HG03342 (cell line): ENCODE measurements at regions not wholly inside any gene's neighbourhood (a gene's known extent, or its start where the extent isn't known, plus 50 kb on each side); places are given as distances from the start of the nearest gene placed in this dataset.

Source experiments
- ATAC-seq: cut with Tn5 transposase; IDR thresholded peaks from one replicate; pipeline ENCODE4 v1.9.1; 2021; ENCODE audit warnings: mild to moderate bottlenecking, moderate library complexity; ENCODE audit not compliant: unreplicated experiment

DNA sequence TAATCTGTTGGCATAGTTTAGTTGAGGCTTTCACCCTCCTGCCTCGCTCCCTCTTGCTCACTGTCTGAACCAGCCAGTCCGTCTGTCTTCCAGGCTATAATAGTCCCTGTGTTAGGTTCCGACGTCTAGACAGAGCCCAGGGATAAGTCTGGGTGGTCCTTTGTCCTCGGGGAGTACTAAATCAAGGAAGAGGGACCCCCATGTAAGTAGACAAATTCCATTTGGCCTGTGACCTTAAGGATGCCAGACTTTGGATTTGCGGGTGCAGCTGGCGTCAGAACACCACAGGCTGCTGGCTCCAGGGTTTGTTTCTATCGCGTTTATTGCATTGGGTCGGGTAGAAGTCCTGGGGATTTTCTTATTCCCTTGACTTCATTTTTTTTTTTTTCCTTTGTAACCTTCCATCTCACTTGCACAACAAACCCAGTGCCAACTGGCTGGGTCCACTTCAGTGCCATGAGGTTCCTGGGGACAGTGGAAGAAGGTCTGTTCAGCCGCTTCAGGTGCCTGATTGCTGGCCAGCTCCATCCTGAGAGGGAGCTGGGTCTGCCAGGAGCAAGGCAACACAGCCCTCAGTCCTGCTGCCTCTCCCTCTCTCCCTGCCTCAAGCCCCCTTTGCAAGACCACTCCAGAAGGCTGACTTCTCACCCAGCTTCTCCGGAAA, 95.4 kb upstream of the KLHL25 start:
- no peak for ATAC-seq

DNA sequence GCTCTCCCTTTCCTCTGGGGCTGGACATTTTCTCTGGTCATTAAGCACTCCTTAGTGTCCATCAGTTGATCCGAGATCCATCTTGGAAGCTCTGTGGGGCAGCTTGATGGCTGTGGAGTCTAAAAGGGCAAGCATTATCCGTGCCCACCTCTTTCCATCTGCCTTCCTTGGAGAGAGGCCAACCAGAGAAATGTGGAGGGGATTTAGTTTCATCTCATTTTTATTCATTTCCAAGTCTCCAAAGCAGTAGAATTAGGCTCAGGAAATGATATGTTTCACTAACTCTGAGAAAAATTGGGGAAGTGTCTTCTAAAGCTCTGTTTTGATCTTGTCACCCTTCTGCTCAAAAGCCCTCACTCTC, 95.9 kb upstream of the KLHL25 start:
- ATAC-seq: no peak

DNA sequence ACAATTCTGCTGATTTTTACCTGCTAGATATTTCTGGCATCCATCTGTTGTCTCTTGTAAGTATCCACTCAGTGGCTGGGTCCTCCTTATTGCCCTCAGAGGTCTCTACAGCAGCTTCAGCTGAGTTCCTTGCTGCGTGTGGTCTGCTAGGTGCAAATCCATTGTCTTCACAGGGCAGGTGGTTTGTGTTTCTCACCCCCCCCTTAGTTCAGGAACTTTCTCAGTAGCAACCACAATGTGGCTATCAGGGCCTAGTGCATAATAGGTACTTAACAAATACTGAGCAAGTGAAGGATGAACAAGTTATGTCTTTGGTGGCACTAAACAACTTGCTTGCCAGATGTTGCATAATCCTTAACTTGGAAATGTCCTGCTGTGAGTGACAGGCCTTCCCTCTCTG, 96.7 kb upstream of the KLHL25 start:
- no peak for ATAC-seq

DNA sequence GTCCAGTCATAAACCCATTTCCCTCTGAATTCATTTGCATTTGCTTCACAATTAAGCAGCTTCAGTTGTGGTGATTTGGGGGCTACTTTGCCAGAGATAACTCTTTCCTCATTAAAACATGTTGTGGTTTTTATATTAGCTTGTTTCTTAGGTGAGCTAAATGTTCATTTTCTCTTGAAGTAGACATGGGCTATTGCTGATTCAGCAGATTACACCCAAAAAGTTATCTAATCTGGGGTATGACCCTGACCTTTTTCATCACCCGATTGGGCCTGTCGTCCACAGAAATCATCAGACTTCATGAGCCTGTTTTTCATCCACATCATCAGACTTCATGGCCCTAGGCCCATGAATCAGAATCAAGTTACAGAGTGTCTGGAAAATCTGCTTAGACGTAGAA, 97.5 kb upstream of the KLHL25 start:
- ATAC-seq: no peak

DNA sequence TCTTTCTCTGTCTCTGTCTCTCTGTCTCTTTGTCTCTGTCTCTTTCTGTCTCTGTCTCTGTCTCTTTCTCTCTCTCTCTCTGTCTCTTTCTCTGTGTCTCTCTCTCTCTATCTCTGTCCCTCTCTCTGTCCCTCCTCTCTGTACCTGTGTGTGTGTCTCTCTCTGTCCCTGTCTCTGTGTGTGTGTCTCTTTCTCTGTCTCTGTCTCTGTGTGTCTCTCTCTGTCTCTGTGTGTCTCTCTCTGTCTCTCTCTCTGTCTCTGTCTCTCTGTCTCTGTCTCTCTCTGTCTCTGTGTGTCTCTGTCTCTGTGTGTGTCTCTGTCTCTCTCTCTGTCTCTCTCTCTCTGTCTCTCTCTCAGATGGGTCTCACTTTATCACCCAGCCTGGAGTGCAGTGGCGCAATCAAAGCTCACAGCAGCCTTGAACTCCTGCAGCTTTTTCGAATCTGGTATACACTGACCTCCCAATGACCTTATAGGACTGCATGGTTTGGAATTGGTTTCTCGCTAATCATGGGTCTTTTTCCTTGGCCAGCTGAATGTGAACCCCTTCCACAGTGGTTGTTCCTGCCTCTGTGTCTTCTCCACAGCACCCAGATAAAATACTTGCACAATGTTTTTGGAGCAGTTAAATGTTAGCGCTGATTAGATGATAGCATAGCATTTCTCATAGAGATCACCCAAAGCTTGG, 102.6 kb upstream of the KLHL25 start:
- ATAC-seq: no peak

DNA sequence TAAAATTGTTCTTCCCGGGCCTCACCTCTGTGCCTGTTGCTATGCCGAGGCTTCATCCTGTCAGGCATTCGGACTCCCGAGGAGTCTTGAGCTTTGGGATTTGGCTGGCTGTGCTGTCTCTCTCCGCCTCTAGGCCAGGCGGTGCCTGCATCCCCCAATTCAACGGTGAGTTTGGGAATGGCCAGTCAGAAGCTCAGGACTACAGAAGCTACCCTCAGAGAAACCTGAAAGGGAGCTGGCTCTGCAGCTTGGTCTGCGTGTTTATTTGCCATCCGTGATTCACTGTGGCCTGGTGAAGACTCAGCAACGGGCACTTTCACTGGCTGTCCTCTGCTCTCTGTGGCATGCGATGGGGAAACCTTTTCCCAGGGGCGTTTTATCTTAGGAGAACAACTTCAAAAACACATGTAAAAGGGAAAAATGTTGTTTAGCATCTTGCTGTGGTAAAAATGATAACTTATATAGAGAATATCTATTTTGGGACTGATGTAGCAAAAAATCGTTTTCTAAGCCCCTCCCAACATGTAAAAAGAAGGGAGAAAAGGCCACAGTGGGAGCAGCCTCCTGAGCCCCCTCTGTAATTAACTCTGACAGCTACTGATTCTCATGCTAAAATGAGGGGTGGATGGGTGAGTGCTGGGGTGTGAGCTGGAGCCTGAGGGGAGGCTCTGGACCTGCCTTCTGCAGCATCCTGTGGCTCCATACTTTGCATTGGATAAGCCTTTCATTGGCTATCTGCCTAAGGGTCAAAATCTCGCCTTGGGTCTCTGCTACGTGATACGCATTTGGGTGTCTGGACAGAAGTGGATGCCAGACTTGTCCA, 103.4 kb upstream of the KLHL25 start:
- no peak for ATAC-seq

DNA sequence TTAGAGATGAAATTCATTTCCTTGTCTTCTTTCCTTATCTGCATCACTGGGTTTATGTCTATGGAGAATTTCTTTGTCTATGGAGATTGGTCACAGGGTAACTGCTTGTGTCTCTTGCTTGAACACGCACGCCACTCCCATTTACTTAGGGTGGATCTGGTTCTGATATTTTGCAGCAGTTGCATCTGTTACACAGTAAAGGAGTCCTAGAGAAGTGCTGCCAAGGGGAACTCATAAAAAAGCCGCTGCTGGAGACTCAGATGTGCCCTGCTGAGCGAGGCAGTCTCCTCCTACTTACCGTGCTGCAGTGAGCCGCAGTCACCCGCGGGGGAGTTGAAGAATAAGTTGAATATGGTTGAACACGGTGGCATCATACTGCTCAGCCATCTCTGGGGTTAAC, 105.2 kb upstream of the KLHL25 start:
- ATAC-seq: no peak

DNA sequence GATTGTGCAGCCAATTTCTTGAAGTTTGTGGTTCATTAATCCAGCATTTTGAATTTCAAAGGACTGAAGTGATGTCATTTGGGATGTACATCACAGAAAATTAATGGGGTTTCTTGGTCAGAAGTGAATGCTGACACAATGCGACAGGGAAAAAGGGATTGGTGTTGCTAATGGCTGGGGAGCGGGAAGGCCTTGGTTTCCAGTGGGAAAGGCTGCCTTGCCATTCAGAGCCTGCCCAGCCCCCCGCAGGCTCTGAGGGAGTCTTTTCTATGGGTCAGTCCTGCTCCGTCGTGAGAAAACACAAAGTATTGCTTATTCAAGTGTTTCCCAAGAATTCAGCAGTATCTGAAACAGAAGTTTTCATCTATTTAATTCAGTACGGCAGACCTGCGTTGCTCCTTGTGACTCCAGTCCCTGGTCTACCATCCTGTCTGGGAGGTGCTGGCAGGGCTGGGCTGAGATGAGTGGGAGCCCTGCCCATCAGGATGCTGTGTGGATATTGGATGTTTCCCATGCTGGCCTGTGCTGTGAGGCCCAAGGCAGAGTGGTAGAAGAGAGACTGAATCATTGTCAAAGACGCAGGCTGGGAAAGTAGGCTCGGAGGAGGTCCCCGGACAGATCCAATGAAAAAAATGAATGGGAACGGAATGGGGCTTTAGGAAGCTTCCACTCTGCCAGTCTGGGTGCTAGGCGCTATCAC, 111.2 kb upstream of the KLHL25 start:
- ATAC-seq: no peak

DNA sequence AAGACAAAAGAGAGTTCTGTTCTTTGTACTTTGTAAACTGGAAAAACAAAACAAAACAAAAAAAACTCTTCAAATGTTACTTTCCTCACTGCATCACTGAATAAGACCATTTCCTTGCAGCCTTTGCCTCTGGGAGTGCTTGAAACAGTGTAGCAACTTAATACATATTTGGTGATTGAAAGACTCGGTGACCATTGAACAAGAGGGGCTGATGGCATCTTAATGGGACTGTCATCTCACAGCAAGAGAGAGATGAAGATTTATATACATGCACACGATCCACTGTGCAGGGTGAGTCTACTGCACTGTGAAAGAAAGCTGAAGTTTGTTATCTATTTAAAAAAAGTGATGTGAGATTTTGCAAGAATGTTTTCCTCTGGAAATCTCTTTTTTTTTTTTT, 111.9 kb upstream of the KLHL25 start:
- ATAC-seq: no peak

DNA sequence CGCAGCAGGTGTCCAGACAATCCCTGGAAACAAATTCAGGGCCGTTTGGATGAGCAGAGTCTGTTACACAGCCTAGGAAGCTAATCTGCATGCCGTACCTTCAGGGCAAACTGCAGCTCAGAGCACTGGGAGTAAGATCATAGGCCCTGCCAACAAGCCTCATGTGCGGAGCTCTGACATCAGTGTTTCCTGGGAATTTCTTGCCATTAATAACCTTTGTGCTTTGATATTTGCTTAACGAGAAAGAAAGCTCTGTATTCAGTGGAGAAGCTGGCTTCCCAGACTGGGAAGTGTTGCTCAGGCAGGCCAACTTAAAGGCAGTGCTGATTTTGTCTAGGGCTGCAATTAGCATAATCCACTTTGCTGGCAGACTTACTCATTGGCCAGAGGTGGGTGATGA, 116.1 kb upstream of the KLHL25 start:
- ATAC-seq: no peak

DNA sequence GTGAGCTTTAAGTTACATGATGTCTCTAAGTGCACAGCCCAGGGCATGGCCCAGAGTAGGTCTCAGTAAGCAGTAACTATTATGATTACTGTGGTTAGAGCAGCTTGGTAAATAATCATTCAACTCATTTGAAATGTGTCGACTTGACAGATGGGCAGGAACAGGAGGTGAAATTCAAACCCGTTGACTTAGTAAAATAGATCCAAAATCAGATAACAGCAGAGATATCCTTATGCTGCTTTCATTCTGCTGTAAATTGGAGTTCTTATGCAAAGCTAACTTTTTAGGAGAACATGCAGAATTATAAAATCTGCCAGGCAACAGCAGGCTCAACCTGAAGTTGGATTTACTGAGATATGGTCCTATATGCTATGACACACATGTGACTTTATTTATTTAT, 118.7 kb upstream of the KLHL25 start:
- no peak for ATAC-seq

DNA sequence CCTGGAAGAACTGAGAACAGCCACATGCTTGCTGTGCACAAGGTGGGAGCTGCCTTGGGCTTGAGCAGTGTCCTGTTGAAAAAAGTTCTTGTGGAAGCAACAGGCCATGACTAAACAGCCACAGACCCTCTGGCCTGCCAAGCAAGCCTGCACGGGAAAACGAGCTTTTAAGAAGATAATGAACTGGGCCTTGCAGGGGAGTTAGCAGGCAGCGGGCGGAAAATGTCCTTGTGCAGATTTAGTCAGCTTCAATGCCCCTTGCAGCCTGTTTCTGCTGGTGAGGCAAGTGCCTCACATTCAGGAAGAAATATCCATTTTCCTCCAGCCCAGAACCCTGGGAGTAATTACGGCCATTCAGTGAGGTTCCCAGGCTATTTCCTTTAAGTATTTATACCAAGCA, 126.2 kb upstream of the KLHL25 start:
- no peak for ATAC-seq

DNA sequence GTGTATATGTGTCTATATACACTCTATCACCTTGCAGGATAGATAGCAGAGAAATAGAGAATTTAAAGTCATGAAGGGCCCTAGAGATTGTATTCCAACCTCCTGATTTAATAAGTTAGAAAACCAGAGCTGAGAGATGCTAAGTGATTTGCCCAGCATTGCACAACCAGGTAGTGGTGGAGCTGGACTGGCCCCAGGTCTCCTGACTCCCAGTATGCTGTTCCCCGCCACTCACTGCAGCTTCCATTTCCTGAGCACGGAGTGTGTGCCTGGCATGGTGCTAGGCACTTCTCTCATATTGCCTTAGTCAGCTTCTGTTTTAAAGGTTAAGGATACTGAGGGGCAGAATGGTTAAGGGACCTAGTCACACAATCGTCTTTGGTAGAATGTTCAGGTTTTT, 129.4 kb upstream of the KLHL25 start:
- ATAC-seq: no peak

DNA sequence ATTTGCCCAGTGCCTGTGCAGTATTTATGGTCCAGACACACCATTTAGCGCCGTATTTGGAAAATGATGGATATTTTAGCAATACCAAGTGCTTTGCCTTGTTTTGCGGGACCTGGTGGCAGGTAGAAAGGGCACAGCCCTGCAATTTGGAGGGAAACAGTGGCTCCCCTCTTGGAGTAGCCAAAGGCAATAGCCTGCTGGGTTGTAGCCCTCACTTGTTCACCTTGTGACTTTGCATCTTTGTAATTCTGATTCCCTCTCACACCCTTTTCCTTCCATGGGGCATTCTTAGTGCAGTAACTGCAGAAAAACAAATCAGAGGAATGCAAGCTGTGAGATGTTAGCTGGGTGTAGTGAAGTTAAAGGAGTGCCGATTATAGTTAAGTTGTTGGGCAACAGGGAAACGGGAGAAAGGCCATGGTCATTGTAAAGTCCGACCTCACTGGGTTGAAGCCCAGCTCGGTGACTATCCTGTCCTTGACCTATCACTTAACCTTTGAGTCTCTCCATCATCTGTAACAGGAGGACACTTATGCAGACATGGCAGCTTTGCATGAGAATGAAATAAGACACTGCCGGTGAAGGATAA, 131.0 kb upstream of the KLHL25 start:
- no peak for ATAC-seq

DNA sequence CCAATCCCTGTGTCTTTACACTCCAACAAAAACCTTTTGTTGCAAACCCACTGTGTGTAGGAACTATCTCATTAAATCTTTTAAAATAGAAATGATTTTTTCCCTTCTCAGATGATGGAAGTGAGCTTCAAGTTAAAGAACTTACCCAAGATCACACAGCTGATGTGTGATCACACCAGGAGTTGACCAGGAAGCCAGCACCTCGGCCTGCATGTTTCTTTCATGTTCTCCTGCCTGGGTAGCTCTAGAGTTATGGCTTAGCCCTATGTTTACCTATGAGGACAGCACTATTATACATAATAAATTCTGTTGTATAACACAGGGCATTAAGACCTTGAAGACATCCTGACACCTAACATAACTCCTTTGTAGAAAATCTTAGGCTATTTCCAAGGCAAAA, 132.1 kb upstream of the KLHL25 start:
- ATAC-seq: no peak

DNA sequence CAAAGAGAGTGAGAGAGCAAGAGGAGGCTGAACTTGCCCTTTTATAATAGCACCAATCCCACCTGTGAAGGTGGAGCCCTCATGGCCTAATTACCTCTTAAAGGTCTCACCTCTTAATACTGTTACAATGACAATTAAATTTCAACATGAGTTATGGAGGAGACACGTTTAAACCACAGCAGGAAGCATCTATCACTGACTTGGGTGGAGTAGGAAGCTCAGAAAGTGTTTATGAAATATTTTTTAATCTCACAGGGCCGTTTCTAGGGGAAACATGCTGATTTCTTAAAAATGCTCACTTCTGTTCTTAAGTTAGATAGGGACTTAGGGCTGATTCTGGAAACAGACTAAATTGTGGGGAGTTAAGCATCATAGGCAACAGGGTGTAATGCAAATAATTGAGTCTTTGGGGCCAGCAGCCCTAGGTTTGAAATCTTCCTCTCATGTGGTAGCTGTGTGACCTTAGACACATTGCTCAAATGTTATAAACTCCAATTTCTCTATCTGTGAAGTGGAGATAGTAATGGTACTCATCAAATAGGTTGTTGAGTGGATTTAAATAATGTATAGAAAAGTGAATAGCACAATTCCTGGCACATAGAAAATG, 133.3 kb upstream of the KLHL25 start:
- no peak for ATAC-seq

DNA sequence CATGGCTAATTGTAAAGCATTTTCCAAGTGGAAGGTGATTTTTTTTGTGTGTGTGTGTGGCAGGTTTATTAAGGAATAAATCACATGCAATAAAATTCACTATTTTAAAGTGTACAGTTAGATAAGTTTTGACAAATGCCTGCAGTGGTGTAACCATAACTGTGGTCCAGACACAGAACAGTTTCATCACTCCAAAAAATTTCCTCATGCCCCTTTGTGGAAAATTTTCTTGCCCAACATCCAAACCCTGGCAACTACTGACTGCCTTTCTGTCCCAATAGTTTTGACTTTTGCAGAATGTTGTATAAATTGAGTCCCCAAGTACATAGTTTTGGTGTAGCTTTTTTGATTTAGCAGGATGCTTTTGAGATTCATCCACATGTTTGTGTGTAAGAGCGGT, 135.1 kb upstream of the KLHL25 start:
- ATAC-seq: no peak

DNA sequence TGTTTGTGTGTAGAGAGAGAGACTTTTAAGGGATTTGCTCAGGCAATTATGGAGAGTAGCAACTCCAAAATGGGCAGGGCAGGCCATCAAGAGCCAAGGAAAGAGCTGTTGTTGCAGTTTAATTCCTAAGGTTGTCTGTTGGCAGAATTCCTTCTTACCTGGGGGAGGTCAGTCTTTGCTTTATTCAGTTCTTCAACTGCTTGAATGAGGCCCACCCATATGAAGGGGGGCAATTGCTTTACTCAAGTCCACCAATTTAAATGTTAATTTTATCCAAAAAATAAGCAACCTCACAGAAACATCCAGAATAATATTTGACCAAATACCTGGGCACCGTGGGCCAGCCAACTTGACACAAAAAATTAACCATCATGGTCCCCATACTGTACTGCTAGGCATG, 137.7 kb upstream of the KLHL25 start:
- ATAC-seq: no peak

DNA sequence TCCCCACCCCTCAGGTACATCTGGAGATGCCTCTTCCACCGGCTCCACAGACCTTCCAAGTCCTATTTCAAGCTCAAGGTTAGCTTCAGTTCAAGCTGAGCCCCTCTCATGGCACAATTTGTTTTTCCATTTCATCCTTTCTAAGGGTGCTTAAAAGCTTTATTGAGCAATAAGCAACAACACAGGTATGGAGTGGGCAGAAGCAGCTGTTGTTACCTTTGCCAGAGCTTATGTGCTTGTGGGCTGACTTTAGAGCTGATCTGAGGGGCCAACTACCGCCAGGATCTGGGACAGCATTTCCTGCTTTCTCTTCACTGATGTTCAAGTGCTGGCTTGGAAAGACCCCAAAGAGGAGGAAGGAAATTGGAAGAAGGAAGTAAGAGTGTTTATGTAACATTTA, 140.0 kb upstream of the KLHL25 start:
- no peak for ATAC-seq

DNA sequence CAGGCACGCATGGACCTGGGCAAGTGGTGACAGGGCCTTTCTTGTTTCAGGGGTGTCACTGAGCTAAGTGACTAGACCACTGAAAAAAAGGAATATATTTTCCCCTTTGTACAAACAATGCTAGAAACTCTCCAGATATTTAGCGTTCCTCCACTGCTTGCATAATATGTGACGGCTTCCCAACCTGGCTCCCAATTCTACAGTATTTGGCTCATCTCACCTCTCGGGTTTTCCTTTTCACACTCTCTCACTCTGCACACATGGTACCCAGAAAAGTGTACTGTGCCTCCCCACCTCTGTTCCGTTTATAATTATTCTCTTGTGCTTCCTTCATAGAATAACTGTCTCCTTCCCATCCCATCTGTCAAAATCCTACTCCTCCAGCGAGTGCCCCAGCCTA, 140.5 kb upstream of the KLHL25 start:
- no peak for ATAC-seq

DNA sequence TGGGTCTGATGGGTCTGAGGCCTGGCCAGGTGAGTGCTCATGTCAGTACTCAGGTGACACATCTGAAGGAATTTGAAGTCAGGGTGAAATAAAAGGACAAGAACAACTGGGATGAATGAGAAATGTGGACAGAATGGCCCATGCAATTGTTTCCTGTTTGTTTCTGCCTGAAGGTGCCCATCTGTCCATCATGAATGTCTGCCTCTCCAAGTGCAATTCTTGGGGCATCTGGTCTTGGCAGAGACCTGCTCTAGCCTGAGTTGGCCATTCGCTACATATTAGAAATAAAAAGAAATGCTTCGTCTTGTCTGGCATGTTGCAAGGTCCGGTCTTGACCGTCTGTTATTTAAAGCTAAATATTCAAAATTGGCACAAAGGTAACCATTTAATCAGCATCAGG, 142.0 kb upstream of the AGBL1 start:
- ATAC-seq: no peak
